ENCODE measurements at regions not wholly inside any gene's neighbourhood (a gene's known extent, or its start where the extent isn't known, plus 50 kb on each side); places are given as distances from the start of the nearest gene placed in this dataset.

- Histone ChIP-seq H4K20me1 (ENCODE audit: control insufficient read depth, insufficient read depth, insufficient read length) (no peaks in the 10 kb centered on the region), H3K27me3 (ENCODE audit: insufficient read depth, low read length) (no peaks in the 10 kb centered on the region), H4K91ac (ENCODE audit: insufficient read length, low read depth, low read length) (no peak overlapping the region), H3K79me1 (ENCODE audit: insufficient read depth, low read depth, low read length, poor library complexity, severe bottlenecking) (no peaks in the 10 kb centered on the region), H2AFZ (ENCODE audit: low read length) (no peak overlapping the region), H2BK20ac (ENCODE audit: low read depth, low read length, poor library complexity, severe bottlenecking) (no peak overlapping the region), H3K4me2 (ENCODE audit: insufficient read depth, insufficient read length, low read length) (no peak overlapping the region), H3K4ac (ENCODE audit: low read depth, low read length) (no peak overlapping the region), H3K18ac (ENCODE audit: insufficient read length, low read depth, low read length) (no peak overlapping the region), H3K79me2 (ENCODE audit: insufficient read depth, low read length) (no peaks in the 10 kb centered on the region), H3T11ph (ENCODE audit: low read length) (no peak overlapping the region), H3K9me3 (ENCODE audit: control insufficient read depth, low read depth, low read length) (peaks cover 35% of the 10 kb centered on the region), H3K27ac (ENCODE audit: insufficient read length, low read depth, low read length) (no peak overlapping the region), H2BK120ac (ENCODE audit: low read depth, low read length, poor library complexity, severe bottlenecking) (no peak overlapping the region), H2BK5ac (ENCODE audit: insufficient read length, low read length) (no peak overlapping the region), H3K23ac (ENCODE audit: insufficient read length, low read depth, low read length) (no peak overlapping the region), H4K5ac (ENCODE audit: insufficient read length, low read depth, low read length) (no peak overlapping the region), H3K23me2 (ENCODE audit: insufficient read length, low read depth, low read length, poor library complexity, severe bottlenecking) (no peaks in the 10 kb centered on the region), H3K9ac (ENCODE audit: extremely low read depth, insufficient read length, low read length) (no peak overlapping the region), H3K14ac (ENCODE audit: insufficient read depth, low read length) (no peak overlapping the region), H3K4me1 (ENCODE audit: insufficient read depth, low read length) (no peaks in the 10 kb centered on the region), H2BK15ac (ENCODE audit: low read depth, low read length) (no peak overlapping the region), H2AK5ac (ENCODE audit: insufficient read length, low read length) (no peak overlapping the region), H3K56ac (ENCODE audit: insufficient read length, low read depth, low read length) (no peak overlapping the region), H4K8ac (replicated peaks; ENCODE audit: insufficient read length, low read depth, low read length) (no peak overlapping the region), H2BK12ac (ENCODE audit: insufficient read length, low read depth, low read length) (no peak overlapping the region)
- no CpG with 5 or more reads among the region's 4 CpGs for WGBS (ENCODE audit: extremely low coverage, insufficient read length, low lambda C conversion rate)
- peaks cover 3 to 20% (median 7%) of the 10 kb centered on the region in 3 experiments; a peak in 5 of 7 replicates for H3K36me3 Mint-ChIP-seq (ENCODE audit: insufficient read depth in 1 of 3, low read depth in 3 of 3)
- TF ChIP-seq CTCF (conservative IDR thresholded peaks at IDR 0.05): no peak
- no peaks in the 10 kb centered on the region; the same call in 1 of the 2 replicates for H3K27me3 Mint-ChIP-seq (ENCODE audit: low read depth)
- H3K4me3 Mint-ChIP-seq: no peak overlapping the region
- H3K4me1 Mint-ChIP-seq: no peaks in the 10 kb centered on the region
- peaks cover 59 to 89% of the 10 kb centered on the region in 2 experiments for H3K9me3 Mint-ChIP-seq
- H3K27ac Mint-ChIP-seq: no peak overlapping the region
- DNase-seq: no peak
Observed at GRCh38 chr14:23708343-23708742, 72.2 kb downstream of the DHRS2 start.
